Panc1 (cell line): ENCODE measurements at regions not wholly inside any gene's neighbourhood (a gene's known extent, or its start where the extent isn't known, plus 50 kb on each side); places are given as distances from the start of the nearest gene placed in this dataset.

Experiments used
- ATAC-seq: fragments of 200-7000 bp; cut with Tn5 transposase; 2 replicates; pipeline ENCODE4 v1.9.1; 2020; ENCODE audit warnings: mild to moderate bottlenecking, moderate library complexity
- BruUV-seq: library from RNA; stranded (reverse); fragments of 400-500 nt; replicated peaks from 2 replicates; lab custom pipeline; 2021; lab: Mats Ljungman, UMichigan
- CTCF ChIA-PET: fragments of 300-600 bp; sonication (Branson Sonifier 250); formaldehyde crosslinking; loops from one replicate; lab custom pipeline; 2022; ENCODE audit warnings: antibody characterized with exemption; lab: Charles Lee
- POLR2A ChIA-PET: fragments of 300-600 bp; sonication (Branson Sonifier 250); formaldehyde crosslinking; loops from one replicate; lab custom pipeline; 2022; ENCODE audit warnings: antibody characterized with exemption; lab: Charles Lee
- DNase-seq: peaks from one replicate; pipeline ENCODE4 v3.0.0-alpha.2; 2010; ENCODE audit warnings: low read depth, low spot score
- H3K27ac ChIP-seq: 2 replicates; pipeline ENCODE4 v1.5.1; 2011; ENCODE audit warnings: mild to moderate bottlenecking, low read length, inconsistent platforms
- H3K27me3 ChIP-seq: fragments of 200-500 bp; sonication (Bioruptor generic); 2 replicates; pipeline ENCODE4 v1.6.0; 2014; ENCODE audit warnings: low read length, inconsistent platforms; ENCODE audit not compliant: control insufficient read depth, insufficient read depth
- H3K36me3 ChIP-seq: fragments of 200-500 bp; sonication (Bioruptor generic); 2 replicates; pipeline ENCODE4 v1.5.1; 2014; ENCODE audit warnings: inconsistent platforms, mild to moderate bottlenecking, low read length, moderate library complexity; ENCODE audit not compliant: control insufficient read depth, insufficient read depth
- H3K4me1 ChIP-seq: 2 replicates; pipeline ENCODE4 v1.5.1; 2011; ENCODE audit warnings: inconsistent platforms, mild to moderate bottlenecking, low read length, moderate library complexity; ENCODE audit not compliant: control insufficient read depth, insufficient read depth
- H3K4me3 ChIP-seq, 2 experiments: 2 replicates each; pipeline ENCODE4 v1.5.1; 2011 to 2012; ENCODE audit warnings: low read depth in 2 of 2, low read length in 2 of 2, mild to moderate bottlenecking in 2 of 2, inconsistent platforms in 1 of 2, moderate library complexity in 1 of 2
- H3K9me3 ChIP-seq: fragments of 200-500 bp; sonication (Bioruptor generic); 2 replicates; pipeline ENCODE4 v1.5.1; 2014; ENCODE audit warnings: low read depth, mild to moderate bottlenecking, inconsistent platforms, low read length, moderate library complexity; ENCODE audit not compliant: control insufficient read depth, insufficient read depth
- POLR2AphosphoS5 ChIP-seq: IDR thresholded peaks from 2 replicates; pipeline ENCODE4 v1.6.1; 2012; ENCODE audit warnings: mild to moderate bottlenecking, low read depth, low read length, moderate library complexity
- SIN3A ChIP-seq: IDR thresholded peaks from 2 replicates; pipeline ENCODE4 v1.6.1; 2012; ENCODE audit warnings: low read depth, mild to moderate bottlenecking, low read length, moderate library complexity, borderline replicate concordance; ENCODE audit not compliant: insufficient read depth
- TCF7L2 ChIP-seq: IDR thresholded peaks from 2 replicates; pipeline ENCODE4 v1.6.1; 2011; ENCODE audit warnings: mild to moderate bottlenecking, low read depth, low read length, inconsistent platforms
- in situ Hi-C: cut with HindIII; loops from 2 replicates; pipeline ENCODE4 v1.10.0; 2016; ENCODE audit warnings: low sequenced_read_pairs, low pct_unique_long_range_greater_than_20kb
- intact Hi-C: fragments of 100-400 bp; cut with micrococcal nuclease; formaldehyde crosslinking; loops from one replicate; pipeline ENCODE4 v1.10.0; 2022; ENCODE audit not compliant: unreplicated experiment
- TF ChIP-seq, protein P1 (sequence below), 2 experiments: IDR thresholded peaks; 2 replicates each; pipeline ENCODE4 v1.6.1; 2011 to 2012; ENCODE audit warnings: low read depth in 2 of 2, control low read depth in 1 of 2, low read length in 1 of 2, mild to moderate bottlenecking in 1 of 2, moderate library complexity in 1 of 2; ENCODE audit not compliant: insufficient read depth in 1 of 2
- TF ChIP-seq, protein P2 (sequence below): fragments of 450-650 bp; IDR thresholded peaks from 2 replicates; pipeline ENCODE4 v1.5.1; 2017; ENCODE audit warnings: mild to moderate bottlenecking

DNA sequence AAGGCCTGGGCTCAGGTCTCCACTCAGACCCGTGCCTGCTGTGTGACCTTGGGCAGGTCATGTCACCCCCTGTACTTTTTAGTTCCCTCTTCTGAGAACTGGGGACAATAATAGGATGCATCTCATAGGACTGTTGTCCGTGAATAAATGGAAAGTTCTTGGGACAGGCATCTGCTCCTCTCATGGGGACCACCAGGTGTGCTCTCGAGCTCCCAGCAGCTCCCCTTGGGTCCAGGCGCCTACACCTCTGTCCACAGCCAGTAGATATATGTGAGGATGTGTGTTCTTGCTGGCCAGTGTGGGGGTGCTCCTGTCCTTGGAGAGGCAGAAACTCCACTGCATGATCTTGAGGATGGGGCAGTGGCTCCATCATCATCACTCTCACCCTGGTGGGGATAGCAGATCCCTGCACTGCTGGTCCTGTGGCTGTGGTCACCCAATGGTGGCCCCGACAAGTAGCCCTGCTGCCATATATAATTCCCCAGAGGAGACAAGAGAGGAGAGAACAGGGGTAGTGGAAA, 257.6 kb upstream of the TLE3 start:
- TF ChIP-seq TCF7L2: no peak
- TF ChIP-seq, protein P1, sequence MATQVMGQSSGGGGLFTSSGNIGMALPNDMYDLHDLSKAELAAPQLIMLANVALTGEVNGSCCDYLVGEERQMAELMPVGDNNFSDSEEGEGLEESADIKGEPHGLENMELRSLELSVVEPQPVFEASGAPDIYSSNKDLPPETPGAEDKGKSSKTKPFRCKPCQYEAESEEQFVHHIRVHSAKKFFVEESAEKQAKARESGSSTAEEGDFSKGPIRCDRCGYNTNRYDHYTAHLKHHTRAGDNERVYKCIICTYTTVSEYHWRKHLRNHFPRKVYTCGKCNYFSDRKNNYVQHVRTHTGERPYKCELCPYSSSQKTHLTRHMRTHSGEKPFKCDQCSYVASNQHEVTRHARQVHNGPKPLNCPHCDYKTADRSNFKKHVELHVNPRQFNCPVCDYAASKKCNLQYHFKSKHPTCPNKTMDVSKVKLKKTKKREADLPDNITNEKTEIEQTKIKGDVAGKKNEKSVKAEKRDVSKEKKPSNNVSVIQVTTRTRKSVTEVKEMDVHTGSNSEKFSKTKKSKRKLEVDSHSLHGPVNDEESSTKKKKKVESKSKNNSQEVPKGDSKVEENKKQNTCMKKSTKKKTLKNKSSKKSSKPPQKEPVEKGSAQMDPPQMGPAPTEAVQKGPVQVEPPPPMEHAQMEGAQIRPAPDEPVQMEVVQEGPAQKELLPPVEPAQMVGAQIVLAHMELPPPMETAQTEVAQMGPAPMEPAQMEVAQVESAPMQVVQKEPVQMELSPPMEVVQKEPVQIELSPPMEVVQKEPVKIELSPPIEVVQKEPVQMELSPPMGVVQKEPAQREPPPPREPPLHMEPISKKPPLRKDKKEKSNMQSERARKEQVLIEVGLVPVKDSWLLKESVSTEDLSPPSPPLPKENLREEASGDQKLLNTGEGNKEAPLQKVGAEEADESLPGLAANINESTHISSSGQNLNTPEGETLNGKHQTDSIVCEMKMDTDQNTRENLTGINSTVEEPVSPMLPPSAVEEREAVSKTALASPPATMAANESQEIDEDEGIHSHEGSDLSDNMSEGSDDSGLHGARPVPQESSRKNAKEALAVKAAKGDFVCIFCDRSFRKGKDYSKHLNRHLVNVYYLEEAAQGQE (IDR thresholded peaks at IDR 0.05; ENCODE audit: insufficient read depth in 1 of 2, low read depth in 2 of 2, low read length in 1 of 2): no peak
- H3K9me3 ChIP-seq: no peaks in the 10 kb centered on the region
- peaks cover 5% of the 10 kb centered on the region; the same call in 1 of the 2 replicates for H3K4me1 ChIP-seq
- no peak for DNase-seq
- no TSS peak for BruUV-seq
- in situ Hi-C loops (no loop called here), intact Hi-C loops (no loop called here)
- no peak overlapping the region for H3K27ac ChIP-seq
- ChIA-PET POLR2A (no interaction called here), CTCF (interaction anchor here (0.5 to 0.9 kb wide), 2 partner anchors 134 to 260 kb away, joined by 3 read pairs; no protein-coding TSS in a partner anchor)
- H3K4me3 ChIP-seq: no peak overlapping the region
- H3K36me3 ChIP-seq: no peaks in the 10 kb centered on the region
- ATAC-seq: no peak
- H3K27me3 ChIP-seq: no peaks in the 10 kb centered on the region

DNA sequence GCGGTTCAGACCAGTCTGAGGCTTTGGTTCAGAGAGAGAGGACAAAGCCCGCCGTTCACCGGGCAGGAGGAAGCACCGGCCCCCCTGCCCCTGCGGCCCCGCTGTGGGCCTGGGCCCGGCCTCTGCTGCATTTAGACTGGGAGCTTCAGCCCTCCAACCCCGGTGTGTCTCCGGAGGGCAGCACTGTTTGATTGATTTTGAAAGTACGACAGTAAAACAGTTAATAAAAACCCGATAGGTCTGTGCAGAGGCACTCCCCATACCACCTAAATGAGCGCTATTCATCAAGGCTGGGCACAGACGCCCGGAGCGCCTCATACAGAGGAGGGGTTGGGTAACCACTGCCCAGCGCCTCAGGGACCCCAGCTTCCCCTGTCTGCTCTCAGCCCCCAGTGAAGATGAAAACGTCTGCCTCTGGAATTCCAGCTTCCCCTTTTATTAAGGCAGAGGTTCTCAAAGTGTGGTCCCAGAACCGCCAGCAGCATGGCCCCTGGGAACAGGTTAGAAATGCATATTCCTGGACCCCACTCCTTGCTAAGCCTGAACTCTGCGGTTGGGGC, 256.7 kb upstream of the TLE3 start:
- POLR2A ChIA-PET: no interaction called here
- ATAC-seq: no peak

More for the DNA sequence above, 256.7 kb upstream of the TLE3 start:
- Histone ChIP-seq H3K4me3 (no peak overlapping the region), H3K27ac (no peak overlapping the region), H3K27me3 (no peaks in the 10 kb centered on the region), H3K36me3 (no peaks in the 10 kb centered on the region), H3K4me1 (peaks cover 6% of the 10 kb centered on the region; the same call in 1 of the 2 replicates), H3K9me3 (no peaks in the 10 kb centered on the region)
- CTCF ChIA-PET: interaction anchor here (0.9 kb wide), 1 partner anchor 135 kb away, joined by 3 read pairs; no protein-coding TSS in a partner anchor
- no peak for DNase-seq
- no TSS peak for BruUV-seq
- intact Hi-C loops (no loop called here), in situ Hi-C loops (no loop called here)
- TF ChIP-seq, protein P2, sequence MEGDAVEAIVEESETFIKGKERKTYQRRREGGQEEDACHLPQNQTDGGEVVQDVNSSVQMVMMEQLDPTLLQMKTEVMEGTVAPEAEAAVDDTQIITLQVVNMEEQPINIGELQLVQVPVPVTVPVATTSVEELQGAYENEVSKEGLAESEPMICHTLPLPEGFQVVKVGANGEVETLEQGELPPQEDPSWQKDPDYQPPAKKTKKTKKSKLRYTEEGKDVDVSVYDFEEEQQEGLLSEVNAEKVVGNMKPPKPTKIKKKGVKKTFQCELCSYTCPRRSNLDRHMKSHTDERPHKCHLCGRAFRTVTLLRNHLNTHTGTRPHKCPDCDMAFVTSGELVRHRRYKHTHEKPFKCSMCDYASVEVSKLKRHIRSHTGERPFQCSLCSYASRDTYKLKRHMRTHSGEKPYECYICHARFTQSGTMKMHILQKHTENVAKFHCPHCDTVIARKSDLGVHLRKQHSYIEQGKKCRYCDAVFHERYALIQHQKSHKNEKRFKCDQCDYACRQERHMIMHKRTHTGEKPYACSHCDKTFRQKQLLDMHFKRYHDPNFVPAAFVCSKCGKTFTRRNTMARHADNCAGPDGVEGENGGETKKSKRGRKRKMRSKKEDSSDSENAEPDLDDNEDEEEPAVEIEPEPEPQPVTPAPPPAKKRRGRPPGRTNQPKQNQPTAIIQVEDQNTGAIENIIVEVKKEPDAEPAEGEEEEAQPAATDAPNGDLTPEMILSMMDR: no peak
- TF ChIP-seq SIN3A: no peak
- TF ChIP-seq TCF7L2: no peak
- no peak for TF ChIP-seq POLR2AphosphoS5
- TF ChIP-seq, protein P1 (IDR thresholded peaks at IDR 0.05; ENCODE audit: insufficient read depth in 1 of 2, low read depth in 2 of 2, low read length in 1 of 2): no peak
